ENCODE measurements at regions not wholly inside any gene's neighbourhood (a gene's known extent, or its start where the extent isn't known, plus 50 kb on each side); places are given as distances from the start of the nearest gene placed in this dataset.
"Not testable (repeated sequence)": the region's sequence is repeated elsewhere in the genome, so short reads cannot be mapped to it uniquely, and the experiment has no call there.

DNA sequence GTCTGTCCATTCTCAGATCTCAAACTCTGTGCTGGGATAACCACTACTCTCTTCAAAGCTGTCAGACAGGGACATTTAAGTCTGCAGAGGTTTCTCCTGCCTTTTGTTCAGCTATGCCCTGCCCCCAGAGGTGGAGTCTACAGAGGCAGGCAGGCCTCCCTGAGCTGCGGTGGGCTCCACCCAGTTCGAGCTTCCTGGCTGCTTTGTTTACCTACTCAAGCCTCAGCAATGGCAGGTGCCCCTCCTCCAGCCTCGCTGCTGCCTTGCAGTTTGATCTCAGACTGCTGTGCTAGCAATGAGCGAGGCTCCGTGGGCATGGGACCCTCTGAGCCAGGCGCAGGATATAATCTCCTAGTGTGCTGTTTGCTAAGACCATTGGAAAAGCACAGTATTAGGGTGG lies 53.1 kb upstream of the HUNK start:
- not testable (repeated sequence) for DNase-seq

DNA sequence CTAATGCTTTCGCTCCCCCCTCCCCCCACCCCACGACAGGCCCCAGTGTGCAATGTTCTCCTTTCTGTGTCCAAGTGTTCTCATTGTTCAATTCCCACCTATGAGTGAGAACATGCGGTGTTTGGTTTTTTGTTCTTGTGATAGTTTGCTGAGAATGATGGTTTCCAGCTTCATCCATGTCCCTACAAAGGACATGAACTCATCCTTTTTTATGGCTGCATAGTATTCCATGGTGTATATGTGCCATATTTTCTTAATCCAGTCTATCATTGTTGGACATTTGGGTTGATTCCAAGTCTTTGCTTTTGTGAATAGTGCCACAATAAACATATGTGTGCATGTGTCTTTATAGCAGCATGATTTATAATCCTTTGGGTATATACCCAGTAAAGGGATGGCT lies 58.5 kb upstream of the HUNK start:
- not testable (repeated sequence) for DNase-seq

DNA sequence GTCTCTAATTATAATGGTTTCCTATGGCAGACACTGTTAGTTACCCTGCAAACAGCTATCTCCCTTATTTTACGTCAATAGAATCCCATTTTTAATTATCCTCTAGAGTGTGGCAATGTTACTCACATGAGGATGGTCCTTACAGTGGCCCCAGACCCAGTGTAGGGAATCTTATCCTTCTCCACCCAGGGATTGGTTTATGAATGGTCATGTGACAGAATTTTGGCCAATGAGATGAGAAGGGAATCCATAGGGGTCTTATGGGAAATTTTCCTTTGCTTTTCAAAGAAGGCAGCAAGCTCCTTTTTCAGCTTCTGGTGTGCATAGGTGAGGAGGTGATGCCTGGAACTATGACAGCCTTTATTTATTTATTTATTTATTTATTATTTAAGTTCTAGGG lies 59.0 kb upstream of the HUNK start:
- DNase-seq = no peak

DNA sequence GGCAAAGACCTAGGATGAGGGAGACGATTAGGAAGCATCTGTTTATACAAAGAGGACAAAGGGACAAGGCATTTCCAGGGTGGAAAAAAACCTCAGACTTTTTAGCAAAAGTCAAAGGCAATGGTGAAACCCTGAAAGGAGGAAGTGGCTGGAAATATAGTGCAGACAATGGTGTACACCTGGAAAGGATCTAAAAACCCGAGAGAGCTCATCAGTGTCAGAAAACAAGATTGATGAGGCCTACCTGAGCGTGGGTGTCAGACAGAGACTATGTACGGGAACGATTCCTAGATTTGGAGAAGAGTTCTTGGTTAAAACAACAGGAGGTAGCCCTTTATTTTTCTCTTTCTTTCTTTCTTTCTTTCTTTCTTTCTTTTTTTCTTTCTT lies 68.8 kb upstream of the HUNK start:
- no peak for DNase-seq

DNA sequence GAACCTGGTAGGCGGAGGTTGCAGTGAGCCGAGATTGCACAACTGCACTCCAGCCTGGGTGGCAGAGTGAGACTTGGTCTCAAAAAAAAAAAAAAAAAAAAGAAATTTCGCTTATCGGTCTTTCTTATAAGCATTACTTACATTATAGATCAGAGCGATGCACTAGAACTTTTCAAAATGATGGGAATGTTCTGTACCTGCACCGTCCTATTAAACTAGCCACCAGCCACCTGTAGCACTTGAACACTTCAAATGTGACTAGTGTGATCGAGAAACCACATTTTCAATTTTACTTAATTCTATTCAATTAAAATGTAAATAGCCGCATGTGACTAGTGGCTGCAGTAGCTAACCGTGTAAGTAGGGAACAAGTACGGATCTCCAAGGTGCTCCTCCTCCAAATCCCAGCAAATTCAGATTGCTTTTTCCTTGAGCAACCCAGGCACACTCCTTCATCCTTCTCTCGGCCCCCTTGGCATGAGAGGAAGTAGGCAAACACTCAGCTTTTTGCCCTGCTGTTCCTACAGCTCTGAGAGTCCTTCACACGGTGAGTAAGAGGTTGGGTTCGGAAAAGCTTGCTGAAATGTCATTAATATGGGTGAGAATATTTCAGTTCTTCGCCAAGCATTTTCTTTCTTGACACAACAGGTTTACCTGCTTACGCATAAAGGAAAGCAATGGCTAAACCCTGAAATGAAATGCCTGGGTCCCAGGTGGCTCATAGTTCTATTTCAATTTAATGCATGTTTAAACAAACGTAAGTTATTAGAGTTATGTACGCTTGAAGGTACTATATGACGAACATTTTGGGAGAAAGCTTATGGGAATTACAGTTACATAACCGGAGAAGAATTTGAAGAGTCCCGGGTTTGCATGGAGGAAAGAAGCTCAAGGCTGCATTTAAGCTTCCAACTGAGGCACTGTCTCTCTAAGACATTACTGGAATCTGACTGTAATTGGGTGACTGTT lies 69.5 kb upstream of the HUNK start:
- no peak for DNase-seq

DNA sequence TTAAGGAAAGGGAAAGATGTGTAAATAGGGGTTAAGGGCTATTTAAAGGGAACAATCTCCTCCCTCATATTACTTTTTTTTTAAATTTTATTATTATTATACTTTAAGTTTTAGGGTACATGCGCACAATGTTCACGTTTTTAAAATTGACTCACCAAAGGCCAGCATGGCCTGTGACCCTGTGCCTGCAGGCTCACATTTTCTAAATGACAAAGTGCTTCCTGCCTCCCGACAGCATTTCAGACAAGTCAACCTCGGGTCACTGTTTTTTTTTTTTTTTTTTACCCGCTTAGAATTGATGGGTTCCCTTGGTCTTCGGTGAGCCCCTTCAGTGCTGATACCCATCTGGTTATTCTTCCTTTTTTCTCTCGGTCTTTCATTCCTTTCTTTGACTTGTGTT lies 70.4 kb upstream of the SCAF4 start:
- DNase-seq = no peak

DNA sequence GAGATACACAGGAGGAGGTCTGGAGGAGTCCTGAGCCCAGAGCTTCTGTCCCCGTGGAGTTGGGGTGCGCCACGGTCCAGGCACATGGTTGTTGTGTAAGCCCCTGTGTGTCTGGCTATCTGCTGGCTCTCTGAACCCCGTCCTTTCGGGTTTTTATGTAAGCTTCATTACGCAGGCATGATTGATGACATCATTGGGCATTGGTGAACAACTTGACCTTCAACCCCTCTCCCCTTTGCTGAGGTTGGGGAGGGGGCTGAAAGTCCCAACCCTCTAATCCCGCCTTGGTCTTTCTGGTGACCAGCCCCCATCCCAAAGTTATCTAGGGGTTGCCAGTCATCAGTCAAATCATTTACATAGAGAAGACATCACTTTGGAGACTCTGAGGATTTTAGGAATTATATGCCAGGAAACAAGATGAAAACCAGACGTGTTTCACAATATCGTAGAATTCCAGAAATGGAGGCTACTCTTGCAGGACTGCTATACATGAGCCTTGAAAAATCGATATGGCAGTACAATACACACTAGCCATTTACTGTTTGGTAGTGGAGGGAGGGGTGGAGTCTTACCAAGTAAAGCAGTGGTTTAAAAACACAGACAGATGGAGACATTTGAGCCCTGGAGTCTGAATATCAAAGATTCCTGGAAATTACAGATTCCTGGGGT lies 69.8 kb upstream of the SCAF4 start:
- no peak for DNase-seq

DNA sequence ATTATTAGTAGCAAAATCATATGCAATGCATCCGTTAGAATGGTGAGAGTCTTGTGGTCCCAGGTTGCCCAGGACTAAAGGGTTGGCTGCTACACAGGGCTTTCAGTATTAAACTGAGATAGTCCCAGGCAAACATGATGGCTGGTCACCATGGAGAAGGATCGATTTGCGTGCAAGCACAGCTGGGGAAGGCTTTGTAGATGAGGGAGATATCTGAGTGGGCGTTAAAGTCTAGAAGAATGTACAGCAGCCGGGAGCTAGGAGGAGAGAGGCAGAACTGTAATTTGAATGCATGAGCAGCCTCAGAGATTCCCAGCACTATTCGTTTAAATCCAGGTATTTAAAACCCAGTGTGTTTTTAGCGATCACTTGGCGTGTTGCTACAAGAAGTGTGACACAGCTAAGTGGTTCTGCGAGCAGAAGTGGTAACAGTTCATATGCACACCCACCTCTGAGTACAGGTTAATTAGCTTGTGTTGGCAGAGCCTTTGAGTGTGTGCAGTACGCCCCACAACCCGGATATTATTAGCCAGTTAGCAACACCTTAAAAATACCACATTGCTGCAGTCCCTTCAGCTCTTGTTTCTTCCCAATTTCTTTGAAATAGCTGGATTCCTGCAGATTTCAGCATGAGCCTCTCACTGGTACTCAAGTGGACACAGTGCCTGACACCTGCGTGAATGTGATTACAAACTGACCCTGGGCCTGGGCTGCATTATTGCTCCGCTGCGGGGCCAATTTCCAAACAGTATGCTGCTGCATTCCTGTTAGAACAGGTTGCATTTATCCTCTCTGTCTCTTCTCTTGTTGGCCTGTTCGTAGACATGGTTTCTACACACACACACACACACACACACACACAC lies 67.2 kb upstream of the SCAF4 start:
- DNase-seq = peak; percentile 84

DNA sequence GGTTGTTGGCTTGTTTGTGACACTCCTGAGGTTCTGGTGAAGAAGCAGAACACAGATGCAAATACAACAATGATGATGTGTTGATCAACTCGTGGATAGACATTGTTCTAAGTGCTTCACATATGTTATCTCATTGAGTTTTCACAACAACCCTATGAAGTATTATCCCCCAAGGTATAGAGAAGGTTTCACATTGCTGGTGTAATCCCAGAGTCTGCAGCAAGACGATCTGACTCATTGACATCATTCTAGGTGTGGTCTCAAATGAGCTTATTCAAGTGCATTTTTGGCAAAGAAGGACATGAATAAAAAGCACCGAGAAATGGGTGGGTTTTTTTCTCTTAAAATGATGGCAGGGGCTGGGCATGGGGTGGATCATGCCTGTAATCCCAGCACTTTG lies 64.1 kb upstream of the SCAF4 start:
- DNase-seq = no peak

DNA sequence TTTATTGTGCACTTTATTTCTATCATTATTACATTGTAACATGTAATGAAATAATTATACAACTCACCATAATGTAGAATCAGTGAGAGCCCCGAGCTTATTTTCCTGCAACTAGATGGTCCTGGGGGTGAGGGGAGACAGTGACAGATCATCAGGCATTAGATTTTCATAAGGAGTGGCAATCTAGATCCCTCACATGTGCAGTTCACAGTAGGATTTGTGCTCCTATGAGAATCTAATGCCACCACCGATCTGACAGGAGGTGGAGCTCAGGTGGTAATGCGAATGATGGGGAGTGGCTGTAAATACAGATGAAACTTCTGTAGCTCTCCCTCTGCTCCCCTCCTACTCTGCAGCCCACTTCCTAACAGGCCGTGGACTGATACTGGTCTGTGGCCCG lies 58.5 kb upstream of the SCAF4 start:
- DNase-seq = not testable (repeated sequence)

DNA sequence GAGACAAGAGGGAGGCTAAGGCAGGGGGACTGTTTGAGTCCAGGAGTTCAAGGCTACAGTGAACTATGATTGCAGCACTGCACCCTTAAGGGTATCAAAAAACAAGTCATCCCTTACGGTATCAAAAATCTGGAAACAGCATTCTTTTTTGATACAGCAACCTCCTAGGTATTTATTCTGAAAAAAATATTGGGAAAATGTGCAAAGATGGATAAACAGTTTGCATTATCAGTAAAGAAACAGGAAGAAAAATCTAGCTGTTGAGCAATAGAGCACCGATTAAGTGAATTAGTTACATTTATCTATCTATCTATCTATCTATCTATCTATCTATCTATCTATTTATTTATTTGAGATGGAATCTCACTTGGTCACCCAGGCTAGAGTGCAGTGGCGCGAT lies 56.7 kb upstream of the SCAF4 start:
- DNase-seq = no peak

DNA sequence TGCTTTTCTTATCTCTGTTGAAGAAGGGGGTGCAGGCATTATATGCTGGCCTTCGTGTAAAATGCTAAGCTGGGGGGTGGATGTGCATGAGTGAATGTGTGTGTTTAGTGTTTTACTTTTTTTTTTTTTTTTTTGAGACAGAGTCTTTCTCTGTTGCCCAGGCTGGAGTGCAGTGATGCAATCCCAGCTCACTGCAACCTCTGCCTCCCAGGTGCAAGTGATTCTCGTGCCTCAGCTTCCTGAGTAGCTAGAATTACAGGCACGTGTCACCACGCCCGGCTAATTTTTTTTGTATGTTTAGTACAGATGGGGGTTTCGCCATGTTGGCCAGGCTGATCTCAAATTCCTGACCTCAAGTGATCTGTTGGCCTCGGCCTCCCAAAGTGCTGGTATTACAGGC lies 55.8 kb upstream of the SCAF4 start:
- DNase-seq = not testable (repeated sequence)

DNA sequence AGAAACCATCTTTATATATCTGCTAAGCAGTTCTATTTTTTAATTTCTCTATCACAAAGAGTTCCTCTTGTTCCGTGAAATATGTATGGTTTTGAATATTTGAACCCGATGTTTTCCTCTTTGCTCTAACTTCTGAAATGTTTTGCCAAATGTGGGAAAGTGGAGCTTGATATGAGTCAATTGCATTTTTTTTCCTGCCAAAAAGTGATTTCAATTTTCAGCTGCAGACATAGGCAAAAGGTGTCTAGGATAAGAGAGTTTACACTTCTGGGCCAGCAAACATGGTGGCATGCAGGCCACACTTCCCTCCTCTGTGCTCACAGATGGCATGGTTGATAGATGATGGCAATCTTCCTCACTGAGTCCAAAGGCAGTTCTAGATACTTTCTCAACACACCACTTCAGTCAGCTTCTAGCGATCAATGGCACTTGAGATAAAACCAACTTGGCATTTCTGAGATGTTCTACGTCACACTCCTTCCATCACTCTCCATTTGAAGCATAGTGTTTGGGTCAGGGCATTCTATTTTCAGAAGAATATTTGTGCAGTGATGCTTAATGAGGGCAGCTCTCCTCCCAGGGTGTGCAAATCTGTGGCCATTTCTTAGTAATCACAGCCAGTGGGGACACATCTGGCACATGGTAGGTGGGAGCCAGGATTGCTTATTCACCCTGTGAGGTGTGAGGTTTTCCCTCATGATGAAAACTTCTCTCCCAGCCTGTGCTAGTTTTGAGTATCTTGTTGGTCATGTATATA lies 54.4 kb upstream of the SCAF4 start:
- DNase-seq = no peak

DNA sequence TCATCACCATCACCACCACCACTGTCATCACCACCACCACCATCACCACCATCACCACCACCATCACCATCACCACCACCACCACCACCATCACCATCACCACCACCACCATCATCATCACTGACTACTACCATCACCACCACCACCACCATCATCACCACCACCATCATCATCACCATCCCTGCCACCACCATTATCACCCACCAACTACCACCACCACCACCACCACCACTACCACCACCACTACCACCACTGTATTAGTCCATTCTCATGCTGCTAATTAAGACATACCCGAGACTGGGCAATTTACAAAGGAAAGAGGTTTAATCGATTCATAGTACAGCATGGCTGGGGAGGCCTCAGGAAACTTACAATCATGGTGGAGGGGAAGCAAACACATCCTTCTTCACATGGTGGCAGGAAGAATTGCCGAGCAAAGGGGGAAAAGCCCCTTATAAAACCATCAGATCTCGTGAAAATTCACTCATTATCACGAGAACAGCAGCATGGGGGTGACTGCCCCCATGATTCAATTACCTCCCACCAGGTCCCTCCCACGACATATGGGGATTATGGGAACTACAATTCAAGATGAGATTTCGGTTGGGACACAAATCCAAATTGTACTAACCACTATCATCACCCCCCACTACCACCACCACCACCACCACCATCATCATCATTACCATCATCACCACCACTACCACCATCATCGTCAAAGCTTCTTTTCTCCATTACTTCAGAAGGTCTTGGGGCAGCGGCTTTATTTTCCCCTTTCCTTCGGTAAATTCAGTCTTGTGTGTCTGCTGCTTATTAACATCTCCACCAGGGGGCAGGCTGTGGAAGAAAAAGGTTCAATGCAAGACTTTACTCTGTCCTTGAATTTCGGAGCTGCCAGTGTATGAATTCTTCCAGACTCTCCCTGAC lies 53.6 kb upstream of the SCAF4 start:
- DNase-seq = peak; percentile 67

DNA sequence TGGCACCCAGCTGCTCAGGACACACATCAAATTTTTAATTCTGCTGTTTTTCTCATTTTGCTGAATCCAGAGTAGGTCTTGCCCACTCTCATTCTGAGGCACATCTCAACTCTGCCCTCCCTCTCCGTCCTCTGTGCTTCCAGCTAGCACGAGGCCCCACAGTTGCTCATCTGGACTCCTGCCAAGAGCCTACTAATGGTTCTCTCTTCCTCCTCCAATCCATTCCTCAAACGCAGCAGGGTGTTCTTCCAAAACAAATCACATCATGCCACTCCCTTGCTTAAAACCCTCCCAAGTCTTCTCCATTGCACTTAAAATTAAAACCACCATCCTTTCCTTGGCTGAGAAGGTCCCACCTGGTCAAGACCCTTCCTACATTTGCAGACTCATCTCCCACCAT lies 49.8 kb upstream of the SCAF4 start:
- DNase-seq = peak; percentile 51

Data from NCI-H1105 treated with DMSO at 0.1 percent for 48 hours (cell line).